Embryonic facial prominence (tissue), 1 donor: ENCODE measurements at regions not wholly inside any gene's neighbourhood (a gene's known extent, or its start where the extent isn't known, plus 50 kb on each side); places are given as distances from the start of the nearest gene placed in this dataset.
"Not testable (repeated sequence)": the region's sequence is repeated elsewhere in the genome, so short reads cannot be mapped to it uniquely, and the experiment has no call there.

Source experiments
- DNase-seq: peaks from one replicate; pipeline ENCODE4 v3.0.0-alpha.2; 2016; ENCODE audit errors: extremely low spot score

GRCh38 chr4:33883111-33883510 lies 2361.2 kb downstream of the ARAP2 start:
- DNase-seq, result no peak

- DNase-seq, result no peak
Measured at GRCh38 chr4:33886356-33886755, 2358.0 kb downstream of the ARAP2 start.

GRCh38 chr4:33890841-33891240 lies 2353.5 kb downstream of the ARAP2 start:
- no peak for DNase-seq

- no peak for DNase-seq
Measured at GRCh38 chr4:33911959-33912358, 2332.4 kb downstream of the ARAP2 start.

- DNase-seq, result no peak
Measured at GRCh38 chr4:33914386-33914785, 2329.9 kb downstream of the ARAP2 start.

GRCh38 chr4:33923469-33923868 lies 2320.8 kb downstream of the ARAP2 start:
- DNase-seq, result no peak

GRCh38 chr4:33924239-33924638 lies 2320.1 kb downstream of the ARAP2 start:
- no peak for DNase-seq

- DNase-seq, result no peak
Measured at GRCh38 chr4:33924811-33925210, 2319.5 kb downstream of the ARAP2 start.

- no peak for DNase-seq
Measured at GRCh38 chr4:33930497-33930896, 2313.8 kb downstream of the ARAP2 start.

- DNase-seq, result no peak
Measured at GRCh38 chr4:33931026-33931425, 2313.3 kb downstream of the ARAP2 start.

- DNase-seq, result no peak
Measured at GRCh38 chr4:33940281-33940680, 2304.0 kb downstream of the ARAP2 start.

GRCh38 chr4:33941854-33942253 lies 2302.5 kb downstream of the ARAP2 start:
- DNase-seq, result no peak

- DNase-seq, result no peak
Measured at GRCh38 chr4:33948921-33949320, 2295.4 kb downstream of the ARAP2 start.

GRCh38 chr4:33953848-33954247 lies 2290.5 kb downstream of the ARAP2 start:
- not testable (repeated sequence) for DNase-seq

- no peak for DNase-seq
Measured at GRCh38 chr4:33954759-33955158, 2289.6 kb downstream of the ARAP2 start.

GRCh38 chr4:33959519-33959918 lies 2284.8 kb downstream of the ARAP2 start:
- DNase-seq, result no peak

GRCh38 chr4:33961761-33962160 lies 2282.6 kb downstream of the ARAP2 start:
- no peak for DNase-seq

- no peak for DNase-seq
Measured at GRCh38 chr4:33966808-33967207, 2277.5 kb downstream of the ARAP2 start.

- no peak for DNase-seq
Measured at GRCh38 chr4:33974270-33974669, 2270.0 kb downstream of the ARAP2 start.

GRCh38 chr4:33975995-33976394 lies 2268.3 kb downstream of the ARAP2 start:
- DNase-seq, result no peak

- DNase-seq, result not testable (repeated sequence)
Measured at GRCh38 chr4:33979781-33980180, 2264.5 kb downstream of the ARAP2 start.

- DNase-seq, result no peak
Measured at GRCh38 chr4:33980361-33980760, 2264.0 kb downstream of the ARAP2 start.

- no peak for DNase-seq
Measured at GRCh38 chr4:33989820-33990443, 2254.4 kb downstream of the ARAP2 start.

GRCh38 chr4:33996075-33996718 lies 2248.1 kb downstream of the ARAP2 start:
- no peak for DNase-seq
